CD4-positive, alpha-beta T cell (primary cell): ENCODE measurements at regions not wholly inside any gene's neighbourhood (a gene's known extent, or its start where the extent isn't known, plus 50 kb on each side); places are given as distances from the start of the nearest gene placed in this dataset.

Experiments used
- ATAC-seq: fragments of 200-7000 bp; cut with Tn5 transposase; one replicate; pipeline ENCODE4 v1.10.0; 2022; ENCODE audit warnings: mild to moderate bottlenecking; ENCODE audit not compliant: poor library complexity
- CTCF ChIA-PET: fragments of 350-600 bp; sonication (Branson Sonifier 250); formaldehyde crosslinking; loops from one replicate; lab custom pipeline; 2021; ENCODE audit warnings: antibody characterized with exemption, inconsistent platforms; lab: Charles Lee
- POLR2A ChIA-PET: fragments of 350-600 bp; sonication (Branson Sonifier 250); formaldehyde crosslinking; loops from one replicate; lab custom pipeline; 2021; ENCODE audit warnings: antibody characterized with exemption, inconsistent platforms; lab: Charles Lee
- DNase-seq, 14 experiments: peaks; one replicate each; pipeline ENCODE4 v3.0.0-alpha.2; 2013 to 2020; ENCODE audit warnings: mixed read lengths in 2 of 14
- H3K27ac ChIP-seq, 2 donors: one replicate each; pipeline versions ENCODE4 v1.5.1 to v1.7.0; 2013; ENCODE audit warnings: low read length in 2 of 2, low read depth in 1 of 2, mild to moderate bottlenecking in 1 of 2
- H3K27me3 ChIP-seq, 2 experiments: 1 replicate in 1 of 2; 2 replicates in 1 of 2; pipeline versions ENCODE4 v1.6.1 to v1.7.0; 2013; ENCODE audit warnings: low read length in 2 of 2, control low read depth in 1 of 2, mild to moderate bottlenecking in 1 of 2, moderate library complexity in 1 of 2; ENCODE audit not compliant: insufficient read depth in 2 of 2, control insufficient read depth in 1 of 2
- H3K36me3 ChIP-seq: one replicate; pipeline ENCODE4 v1.6.1; 2013; ENCODE audit warnings: low read length, control low read depth; ENCODE audit not compliant: insufficient read depth
- H3K4me1 ChIP-seq: one replicate; pipeline ENCODE4 v1.6.1; 2013; ENCODE audit warnings: low read length, control low read depth; ENCODE audit not compliant: insufficient read depth
- H3K4me3 ChIP-seq: one replicate; pipeline ENCODE4 v1.5.1; 2013; ENCODE audit warnings: mild to moderate bottlenecking, low read length, moderate library complexity
- H3K9me3 ChIP-seq, 2 experiments: 1 replicate in 1 of 2; 2 replicates in 1 of 2; pipeline versions ENCODE4 v1.6.1 to v1.7.0; 2013; ENCODE audit warnings: low read length in 2 of 2, mild to moderate bottlenecking in 2 of 2, control low read depth in 1 of 2, moderate library complexity in 1 of 2; ENCODE audit not compliant: control insufficient read depth in 1 of 2, insufficient read depth in 1 of 2
- H3K27ac Mint-ChIP-seq: one replicate; pipeline ENCODE4 v1.8.0; 2020; ENCODE audit warnings: mixed read lengths
- H3K27me3 Mint-ChIP-seq: one replicate; pipeline ENCODE4 v1.8.0; 2021; ENCODE audit warnings: mixed read lengths
- H3K36me3 Mint-ChIP-seq: one replicate; pipeline ENCODE4 v1.8.0; 2021; ENCODE audit warnings: low read depth, mixed read lengths
- H3K4me1 Mint-ChIP-seq: one replicate; pipeline ENCODE4 v1.8.0; 2021; ENCODE audit warnings: low read depth, mixed read lengths
- H3K4me3 Mint-ChIP-seq: one replicate; pipeline ENCODE4 v1.8.0; 2020; ENCODE audit warnings: mild to moderate bottlenecking, mixed read lengths
- H3K9me3 Mint-ChIP-seq: one replicate; pipeline ENCODE4 v1.8.0; 2020; ENCODE audit warnings: mixed read lengths
- intact Hi-C, 2 experiments: fragments of 100-400 bp; cut with DNase I in 1 of 2; cut with micrococcal nuclease in 1 of 2; formaldehyde crosslinking; loops; one replicate each; pipeline versions ENCODE4 v1.15.1 to v1.9.0; 2023 to 2025; cut with DNase I, micrococcal nuclease
- TF ChIP-seq, protein P1 (sequence below): fragments of 200-600 bp; IDR thresholded peaks from one replicate; pipeline ENCODE4 v1.8.0; 2022; ENCODE audit warnings: antibody characterized with exemption, mild to moderate bottlenecking

DNA sequence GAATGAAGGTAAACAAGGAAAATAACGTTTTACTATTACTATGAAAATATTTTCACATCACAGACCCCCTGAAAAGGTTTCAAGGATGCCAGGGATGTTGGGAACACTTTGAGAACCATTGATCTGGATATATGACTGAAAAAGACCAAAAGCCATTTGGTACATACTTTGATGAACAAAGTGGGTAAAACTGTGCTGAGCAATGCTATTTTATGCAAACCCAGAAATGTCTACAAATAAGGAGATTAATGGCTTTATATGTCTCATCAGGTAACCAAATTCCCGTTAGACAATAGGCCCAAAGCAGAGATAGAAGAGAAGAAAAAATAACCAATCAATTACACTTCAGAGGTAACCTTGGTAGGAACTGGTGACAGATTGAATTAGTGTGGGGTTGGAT lies 101.4 kb upstream of the CNKSR3 start:
- H3K4me1 Mint-ChIP-seq = peaks cover 4% of the 10 kb centered on the region
- no peaks in the 10 kb centered on the region for H3K36me3 ChIP-seq
- H3K27ac Mint-ChIP-seq = no peak overlapping the region
- no peaks in the 10 kb centered on the region for H3K27me3 ChIP-seq
- no peak for DNase-seq
- CTCF ChIA-PET = no interaction called here
- POLR2A ChIA-PET = no interaction called here
- no peak for ATAC-seq
- no peak overlapping the region for H3K4me3 ChIP-seq
- H3K36me3 Mint-ChIP-seq = no peaks in the 10 kb centered on the region
- no peak overlapping the region for H3K27ac ChIP-seq
- H3K4me1 ChIP-seq = peaks cover 5% of the 10 kb centered on the region
- no peaks in the 10 kb centered on the region for H3K27me3 Mint-ChIP-seq
- peaks cover 0 to 4% of the 10 kb centered on the region in 2 experiments for H3K9me3 ChIP-seq
- no peak overlapping the region for H3K4me3 Mint-ChIP-seq
- intact Hi-C loops = no loop called here
- TF ChIP-seq, protein P1, sequence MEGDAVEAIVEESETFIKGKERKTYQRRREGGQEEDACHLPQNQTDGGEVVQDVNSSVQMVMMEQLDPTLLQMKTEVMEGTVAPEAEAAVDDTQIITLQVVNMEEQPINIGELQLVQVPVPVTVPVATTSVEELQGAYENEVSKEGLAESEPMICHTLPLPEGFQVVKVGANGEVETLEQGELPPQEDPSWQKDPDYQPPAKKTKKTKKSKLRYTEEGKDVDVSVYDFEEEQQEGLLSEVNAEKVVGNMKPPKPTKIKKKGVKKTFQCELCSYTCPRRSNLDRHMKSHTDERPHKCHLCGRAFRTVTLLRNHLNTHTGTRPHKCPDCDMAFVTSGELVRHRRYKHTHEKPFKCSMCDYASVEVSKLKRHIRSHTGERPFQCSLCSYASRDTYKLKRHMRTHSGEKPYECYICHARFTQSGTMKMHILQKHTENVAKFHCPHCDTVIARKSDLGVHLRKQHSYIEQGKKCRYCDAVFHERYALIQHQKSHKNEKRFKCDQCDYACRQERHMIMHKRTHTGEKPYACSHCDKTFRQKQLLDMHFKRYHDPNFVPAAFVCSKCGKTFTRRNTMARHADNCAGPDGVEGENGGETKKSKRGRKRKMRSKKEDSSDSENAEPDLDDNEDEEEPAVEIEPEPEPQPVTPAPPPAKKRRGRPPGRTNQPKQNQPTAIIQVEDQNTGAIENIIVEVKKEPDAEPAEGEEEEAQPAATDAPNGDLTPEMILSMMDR = no peak
- peaks cover 2% of the 10 kb centered on the region for H3K9me3 Mint-ChIP-seq

DNA sequence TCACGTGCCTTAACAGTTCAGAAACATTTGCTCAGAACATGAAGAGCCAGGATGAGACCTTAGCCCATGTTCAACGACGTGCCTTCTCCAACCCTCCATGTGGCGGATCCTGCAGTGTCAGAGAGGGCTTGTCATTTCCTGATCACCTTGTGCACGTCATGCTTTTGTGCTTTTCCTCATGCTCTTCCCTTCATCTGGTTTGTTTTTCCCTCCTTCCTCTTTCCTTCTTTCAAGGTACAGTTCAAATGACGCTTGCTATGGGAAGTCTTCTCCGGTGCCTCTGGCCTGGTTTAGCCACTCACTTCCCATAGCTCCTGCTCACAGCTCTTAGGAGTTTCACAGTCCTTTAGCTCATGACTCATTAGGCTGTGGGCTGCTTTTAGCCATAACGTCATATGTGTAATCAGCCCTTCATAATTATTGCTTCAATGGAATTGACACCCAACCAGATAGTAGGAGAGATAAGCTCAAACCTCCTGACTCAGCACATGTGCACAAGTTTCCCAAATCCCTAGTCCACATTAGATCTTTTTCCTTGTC lies 102.7 kb upstream of the CNKSR3 start:
- Histone ChIP-seq H3K27ac (no peak overlapping the region), H3K27me3 (no peaks in the 10 kb centered on the region), H3K4me3 (no peak overlapping the region), H3K4me1 (no peaks in the 10 kb centered on the region), H3K9me3 (peaks cover 0 to 4% of the 10 kb centered on the region in 2 experiments), H3K36me3 (no peaks in the 10 kb centered on the region)
- H3K9me3 Mint-ChIP-seq = peaks cover 2% of the 10 kb centered on the region
- H3K36me3 Mint-ChIP-seq = no peaks in the 10 kb centered on the region
- no peaks in the 10 kb centered on the region for H3K27me3 Mint-ChIP-seq
- ChIA-PET POLR2A (no interaction called here), CTCF (no interaction called here)
- no peak overlapping the region for H3K4me3 Mint-ChIP-seq
- H3K27ac Mint-ChIP-seq = no peak overlapping the region
- TF ChIP-seq, protein P1 = no peak
- intact Hi-C loops = no loop called here
- DNase-seq (no peak), ATAC-seq (no peak)
- H3K4me1 Mint-ChIP-seq = no peaks in the 10 kb centered on the region

DNA sequence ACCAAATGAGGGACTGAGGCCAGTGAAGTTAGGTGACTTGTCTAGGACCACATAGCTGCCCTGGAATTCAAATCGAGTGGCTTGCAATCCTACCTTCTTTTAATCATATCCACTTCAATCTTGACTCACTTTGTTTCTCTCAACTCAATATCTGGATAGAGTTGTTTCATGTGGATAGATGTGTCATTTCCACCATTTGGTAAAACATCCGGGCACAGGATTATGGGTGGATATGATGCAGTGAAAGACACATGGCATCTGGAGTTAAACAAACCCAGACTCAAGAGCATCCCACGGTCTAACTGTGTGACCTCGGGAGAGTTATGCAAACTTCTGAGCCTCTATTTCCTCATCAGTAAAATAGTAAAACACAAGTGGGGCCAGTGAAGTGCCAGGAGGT lies 103.6 kb upstream of the CNKSR3 start:
- H3K27ac Mint-ChIP-seq = no peak overlapping the region
- ChIA-PET CTCF (no interaction called here), POLR2A (no interaction called here)

More for the DNA sequence above, 103.6 kb upstream of the CNKSR3 start:
- Mint-ChIP-seq H3K9me3 (peaks cover 2% of the 10 kb centered on the region), H3K4me1 (no peaks in the 10 kb centered on the region), H3K27me3 (no peaks in the 10 kb centered on the region), H3K4me3 (no peak overlapping the region), H3K36me3 (no peaks in the 10 kb centered on the region)
- DNase-seq (no peak), ATAC-seq (no peak)
- H3K27me3 ChIP-seq = no peaks in the 10 kb centered on the region
- no peak overlapping the region for H3K4me3 ChIP-seq
- TF ChIP-seq, protein P1 = no peak
- intact Hi-C loops = no loop called here
- no peaks in the 10 kb centered on the region for H3K4me1 ChIP-seq
- no peak overlapping the region for H3K27ac ChIP-seq
- H3K9me3 ChIP-seq = peaks cover 0 to 4% of the 10 kb centered on the region in 2 experiments
- H3K36me3 ChIP-seq = no peaks in the 10 kb centered on the region
